ENCODE measurements at regions not wholly inside any gene's neighbourhood (a gene's known extent, or its start where the extent isn't known, plus 50 kb on each side); places are given as distances from the start of the nearest gene placed in this dataset.

GRCh38 chr21:28826569-28826968, 166.1 kb downstream of the LTN1 start:
- DNase-seq = no peak

GRCh38 chr21:28826021-28826420, 166.7 kb downstream of the LTN1 start:
- DNase-seq = no peak

GRCh38 chr21:28823429-28823828, 169.2 kb downstream of the LTN1 start:
- no peak for DNase-seq

GRCh38 chr21:28822486-28823335, 170.0 kb downstream of the LTN1 start:
- no peak for DNase-seq

- no peak for DNase-seq
Observed at GRCh38 chr21:28822123-28822399, 170.6 kb downstream of the LTN1 start.

- no peak for DNase-seq
Observed at GRCh38 chr21:28821276-28822122, 171.2 kb downstream of the LTN1 start.

GRCh38 chr21:28818663-28819278, 173.9 kb downstream of the LTN1 start:
- DNase-seq = no peak

GRCh38 chr21:28817871-28818270, 174.8 kb downstream of the LTN1 start:
- no peak for DNase-seq

- no peak for DNase-seq
Observed at GRCh38 chr21:28811860-28812259, 180.8 kb downstream of the LTN1 start.

GRCh38 chr21:28810826-28811524, 181.7 kb downstream of the LTN1 start:
- DNase-seq = no peak

GRCh38 chr21:28805885-28806284, 186.8 kb downstream of the LTN1 start:
- no peak for DNase-seq

- no peak for DNase-seq
Observed at GRCh38 chr21:28804089-28804670, 188.5 kb downstream of the LTN1 start.

- no peak for DNase-seq
Observed at GRCh38 chr21:28801906-28802305, 190.8 kb downstream of the LTN1 start.

- no peak for DNase-seq
Observed at GRCh38 chr21:28799926-28800325, 192.8 kb downstream of the LTN1 start.

GRCh38 chr21:28798798-28799197, 193.9 kb downstream of the LTN1 start:
- DNase-seq = no peak

GRCh38 chr21:28795251-28795650, 197.4 kb downstream of the LTN1 start:
- no peak for DNase-seq

GRCh38 chr21:28794371-28794851, 198.3 kb downstream of the LTN1 start:
- DNase-seq = peak in 1 of 3 experiments; percentile 23

- DNase-seq = no peak
Observed at GRCh38 chr21:28793043-28793442, 199.6 kb downstream of the LTN1 start.

- DNase-seq = no peak
Observed at GRCh38 chr21:28791595-28792282, 200.9 kb downstream of the LTN1 start.

GRCh38 chr21:28790335-28790734, 202.3 kb downstream of the LTN1 start:
- no peak for DNase-seq

GRCh38 chr21:28789523-28789922, 203.2 kb downstream of the LTN1 start:
- DNase-seq = peak in 1 of 3 experiments; percentile 9

- no peak for DNase-seq
Observed at GRCh38 chr21:28788030-28788429, 204.6 kb downstream of the LTN1 start.

Data from NCI-H1417 (cell line).